GM06990 (cell line): ENCODE measurements at regions not wholly inside any gene's neighbourhood (a gene's known extent, or its start where the extent isn't known, plus 50 kb on each side); places are given as distances from the start of the nearest gene placed in this dataset.

ENCODE experiments used
- DNase-seq: peaks from one replicate; pipeline ENCODE4 v3.0.0-alpha.2; 2011; ENCODE audit not compliant: insufficient read length; ENCODE audit errors: extremely low read depth
- H3K27me3 ChIP-seq: replicated peaks from 2 replicates; pipeline ENCODE4 v1.6.0; 2011; ENCODE audit warnings: low read length; ENCODE audit not compliant: control insufficient read depth, insufficient read depth
- H3K36me3 ChIP-seq: 2 replicates; pipeline ENCODE4 v1.5.1; 2011; ENCODE audit warnings: low read length; ENCODE audit not compliant: control insufficient read depth, insufficient read depth
- H3K4me3 ChIP-seq: replicated peaks from 2 replicates; pipeline ENCODE4 v1.5.1; 2011; ENCODE audit warnings: low read depth, mild to moderate bottlenecking, control low read depth, low read length
- TF ChIP-seq, protein P1 (sequence below): IDR thresholded peaks from 2 replicates; pipeline ENCODE4 v1.5.1; 2011; ENCODE audit warnings: low read length, control low read depth, mild to moderate bottlenecking, inconsistent platforms; ENCODE audit not compliant: insufficient read depth, poor library complexity, severe bottlenecking

DNA sequence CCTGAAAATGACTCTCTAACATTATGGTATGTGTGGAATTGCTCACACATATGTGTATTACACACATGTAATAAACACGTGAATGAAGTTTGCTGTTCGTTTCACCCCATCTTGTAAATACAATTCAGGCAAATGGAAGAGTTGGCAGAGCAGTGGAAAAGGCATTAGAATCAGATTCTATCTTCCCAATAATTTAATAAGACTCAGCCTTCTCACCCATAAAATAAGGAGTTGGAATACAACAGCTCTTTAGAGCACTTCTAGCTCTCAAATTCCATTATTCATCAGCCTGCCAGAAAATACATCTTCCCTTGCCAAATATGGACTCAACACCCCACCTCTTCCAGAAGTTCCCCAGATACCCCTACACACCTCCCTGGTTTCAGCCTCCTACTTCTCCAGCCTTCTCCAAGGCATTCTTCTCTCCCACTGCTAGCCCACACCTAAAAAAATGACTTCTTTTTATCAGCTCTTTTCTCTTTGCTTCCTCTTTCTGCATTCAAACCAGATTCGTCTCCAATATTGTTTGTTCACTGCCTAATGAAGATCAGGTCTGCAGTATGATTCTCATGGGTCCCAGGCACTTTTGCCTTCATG, 66.2 kb upstream of the DYRK2 start:
- TF ChIP-seq, protein P1, sequence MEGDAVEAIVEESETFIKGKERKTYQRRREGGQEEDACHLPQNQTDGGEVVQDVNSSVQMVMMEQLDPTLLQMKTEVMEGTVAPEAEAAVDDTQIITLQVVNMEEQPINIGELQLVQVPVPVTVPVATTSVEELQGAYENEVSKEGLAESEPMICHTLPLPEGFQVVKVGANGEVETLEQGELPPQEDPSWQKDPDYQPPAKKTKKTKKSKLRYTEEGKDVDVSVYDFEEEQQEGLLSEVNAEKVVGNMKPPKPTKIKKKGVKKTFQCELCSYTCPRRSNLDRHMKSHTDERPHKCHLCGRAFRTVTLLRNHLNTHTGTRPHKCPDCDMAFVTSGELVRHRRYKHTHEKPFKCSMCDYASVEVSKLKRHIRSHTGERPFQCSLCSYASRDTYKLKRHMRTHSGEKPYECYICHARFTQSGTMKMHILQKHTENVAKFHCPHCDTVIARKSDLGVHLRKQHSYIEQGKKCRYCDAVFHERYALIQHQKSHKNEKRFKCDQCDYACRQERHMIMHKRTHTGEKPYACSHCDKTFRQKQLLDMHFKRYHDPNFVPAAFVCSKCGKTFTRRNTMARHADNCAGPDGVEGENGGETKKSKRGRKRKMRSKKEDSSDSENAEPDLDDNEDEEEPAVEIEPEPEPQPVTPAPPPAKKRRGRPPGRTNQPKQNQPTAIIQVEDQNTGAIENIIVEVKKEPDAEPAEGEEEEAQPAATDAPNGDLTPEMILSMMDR, result no peak
- Histone ChIP-seq H3K36me3 (no peaks in the 10 kb centered on the region), H3K4me3 (no peak overlapping the region), H3K27me3 (no peaks in the 10 kb centered on the region)
- DNase-seq, result no peak

DNA sequence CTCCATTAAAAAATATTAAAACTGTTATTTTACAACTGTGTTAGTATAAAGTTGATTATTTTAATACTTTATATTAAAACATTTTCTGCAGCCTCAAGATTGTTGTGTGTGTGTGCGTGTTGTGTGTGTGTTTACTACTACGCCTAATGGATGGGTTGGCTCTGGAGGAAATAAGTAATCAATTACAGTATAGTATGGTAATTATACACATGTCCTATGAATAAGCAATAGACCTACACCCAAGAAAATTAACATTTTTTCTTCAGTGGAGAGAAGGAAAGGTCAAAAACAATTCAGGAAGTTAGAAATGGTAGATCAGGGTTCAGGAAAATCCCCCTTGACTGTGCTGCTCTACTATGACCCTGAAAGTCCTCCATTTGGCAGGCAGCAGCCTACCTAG, 65.7 kb upstream of the DYRK2 start:
- H3K4me3 ChIP-seq, result no peak overlapping the region
- H3K36me3 ChIP-seq, result no peaks in the 10 kb centered on the region
- no peak for DNase-seq
- TF ChIP-seq, protein P1, result no peak
- no peaks in the 10 kb centered on the region for H3K27me3 ChIP-seq

DNA sequence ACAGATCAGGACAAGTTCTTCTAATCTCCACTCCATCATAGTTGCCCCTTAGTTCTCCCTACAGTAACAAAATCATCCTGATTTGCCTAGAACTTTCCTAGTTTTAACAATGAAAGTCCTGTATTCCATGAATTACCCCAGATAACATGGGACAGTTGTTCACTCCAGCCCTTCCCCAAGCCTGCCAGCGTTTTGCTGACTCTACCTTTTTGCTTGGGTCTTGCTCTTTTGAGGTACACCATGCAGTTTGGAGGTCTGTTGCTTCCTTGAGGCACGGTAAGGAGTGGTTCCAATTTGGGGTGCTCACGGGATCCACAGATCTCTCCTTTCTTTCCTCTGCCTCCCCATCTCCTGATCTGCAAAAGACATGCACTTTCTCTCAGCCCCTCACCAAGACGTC, 61.6 kb upstream of the DYRK2 start:
- TF ChIP-seq, protein P1, result no peak
- Histone ChIP-seq H3K4me3 (no peak overlapping the region), H3K36me3 (no peaks in the 10 kb centered on the region), H3K27me3 (no peaks in the 10 kb centered on the region)
- no peak for DNase-seq

DNA sequence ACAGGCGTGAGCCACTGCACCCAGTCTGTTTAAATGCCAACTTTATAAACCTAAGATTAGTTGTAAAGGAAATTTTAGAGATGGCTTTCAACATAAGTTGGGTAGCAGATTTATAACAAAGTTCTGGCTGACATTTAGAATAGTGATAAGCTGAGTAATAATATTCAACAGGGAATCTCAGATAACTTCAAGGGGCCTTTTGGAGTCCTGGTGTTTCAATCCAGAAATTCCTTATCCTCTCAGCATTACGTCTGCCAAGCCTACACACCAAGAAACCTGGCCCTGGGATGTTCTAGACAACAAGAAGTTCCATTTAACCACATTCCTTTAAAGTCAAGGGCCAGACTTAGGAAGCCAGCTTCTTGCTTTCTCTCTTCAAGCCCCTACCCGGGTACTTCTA, 59.5 kb upstream of the DYRK2 start:
- H3K4me3 ChIP-seq, result no peak overlapping the region
- H3K27me3 ChIP-seq, result no peaks in the 10 kb centered on the region
- DNase-seq, result no peak
- TF ChIP-seq, protein P1, result no peak
- H3K36me3 ChIP-seq, result no peaks in the 10 kb centered on the region

DNA sequence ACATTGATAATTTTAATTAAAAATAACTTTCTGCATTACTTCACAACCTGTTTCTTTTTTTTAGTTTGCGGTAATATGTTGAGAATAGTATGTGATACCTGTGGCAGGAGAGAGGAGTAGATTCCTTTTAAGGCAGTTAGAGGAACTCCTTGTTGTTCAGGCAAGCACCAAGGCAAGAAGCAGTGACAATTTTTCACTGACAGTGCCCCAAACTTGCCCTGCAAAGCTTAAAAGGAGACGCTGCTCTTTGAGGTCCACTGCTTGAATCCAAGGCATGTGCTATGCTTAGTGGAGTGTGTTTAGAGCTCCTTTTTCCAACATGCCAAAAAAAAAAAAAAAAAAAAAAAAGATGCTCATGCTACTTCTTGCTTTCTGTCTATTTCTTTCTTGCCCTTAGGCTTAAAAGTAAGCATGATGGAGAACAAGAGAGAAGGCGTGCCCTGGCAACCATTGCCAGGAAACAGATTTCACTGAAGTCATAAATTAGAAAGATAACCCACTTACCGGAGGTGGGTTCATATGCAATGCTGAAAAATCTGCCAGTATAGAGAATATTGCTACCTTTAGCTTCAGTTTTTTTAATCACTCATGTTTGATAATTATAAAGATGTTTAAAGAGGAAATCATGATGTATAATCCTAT, 58.3 kb upstream of the DYRK2 start:
- DNase-seq, result no peak
- Histone ChIP-seq H3K27me3 (no peaks in the 10 kb centered on the region), H3K4me3 (no peak overlapping the region), H3K36me3 (no peaks in the 10 kb centered on the region)
- TF ChIP-seq, protein P1, result no peak
